Naive thymus-derived CD8-positive, alpha-beta T cell (primary cell): ENCODE measurements at regions not wholly inside any gene's neighbourhood (a gene's known extent, or its start where the extent isn't known, plus 50 kb on each side); places are given as distances from the start of the nearest gene placed in this dataset.

Source experiments
- ATAC-seq, 2 donors: fragments of 150-1000 bp; cut with Tn5 transposase in 1 of 2; sonication (Bioruptor Pico), chemical (Tn5 transposase) in 1 of 2; 1 replicate in 1 of 2; 2 replicates in 1 of 2; pipeline ENCODE4 v1.10.0; 2021; ENCODE audit warnings: mild to moderate bottlenecking in 2 of 2, moderate library complexity in 2 of 2
- POLR2A ChIA-PET: fragments of 350-600 bp; sonication (Branson Sonifier 250); formaldehyde crosslinking; loops from one replicate; lab custom pipeline; 2021; ENCODE audit warnings: antibody characterized with exemption; lab: Charles Lee
- DNase-seq, 10 donors: peaks; one replicate each; pipeline versions ENCODE4 v3.0.0 to v3.0.0-alpha.2; 2020 to 2022
- H3K27ac Mint-ChIP-seq, 10 donors: one replicate each; pipeline ENCODE4 v1.8.0; 2020 to 2022; ENCODE audit warnings: mild to moderate bottlenecking in 10 of 10, mixed read lengths in 10 of 10, moderate library complexity in 4 of 10, inconsistent platforms in 1 of 10
- H3K27me3 Mint-ChIP-seq, 5 donors: one replicate each; pipeline ENCODE4 v1.8.0; 2021 to 2022; ENCODE audit warnings: mixed read lengths in 5 of 5
- H3K36me3 Mint-ChIP-seq, 3 donors: one replicate each; pipeline ENCODE4 v1.8.0; 2020 to 2022; ENCODE audit warnings: mixed read lengths in 3 of 3, mild to moderate bottlenecking in 2 of 3, inconsistent platforms in 1 of 3
- H3K4me1 Mint-ChIP-seq, 4 donors: one replicate each; pipeline ENCODE4 v1.8.0; 2021 to 2022; ENCODE audit warnings: mixed read lengths in 4 of 4
- H3K4me3 Mint-ChIP-seq, 10 donors: one replicate each; pipeline ENCODE4 v1.8.0; 2020 to 2022; ENCODE audit warnings: mild to moderate bottlenecking in 10 of 10, mixed read lengths in 10 of 10, moderate library complexity in 6 of 10, inconsistent platforms in 1 of 10
- H3K9me3 Mint-ChIP-seq, 9 donors: one replicate each; pipeline ENCODE4 v1.8.0; 2020 to 2022; ENCODE audit warnings: mixed read lengths in 9 of 9, mild to moderate bottlenecking in 3 of 9, inconsistent platforms in 1 of 9, moderate library complexity in 1 of 9

DNA sequence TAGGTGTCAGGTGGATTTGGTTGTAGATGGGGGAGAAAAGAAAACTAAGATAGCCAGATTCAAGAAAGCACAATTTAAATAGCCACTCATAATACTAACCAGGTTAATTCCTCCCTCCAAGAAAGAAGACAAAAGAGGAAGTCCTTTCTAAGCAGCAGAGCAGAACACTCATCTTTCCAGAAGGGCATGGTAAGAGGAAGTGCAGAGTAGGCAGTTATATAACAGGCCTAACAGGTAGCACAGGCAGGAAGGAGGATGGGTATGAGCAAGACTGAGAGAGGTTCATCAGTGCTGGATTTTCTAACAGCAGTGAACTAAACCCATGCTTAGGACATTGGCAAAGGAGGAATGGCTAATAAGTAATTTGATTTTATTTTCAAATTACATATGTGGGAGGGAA, 517.5 kb downstream of the PLPP3 start:
- POLR2A ChIA-PET = no interaction called here
- Mint-ChIP-seq H3K4me3 (no peak overlapping the region), H3K27ac (no peak overlapping the region), H3K4me1 (no peaks in the 10 kb centered on the region), H3K27me3 (peaks cover 0 to 10% (median 3%) of the 10 kb centered on the region in 5 donors), H3K36me3 (no peaks in the 10 kb centered on the region), H3K9me3 (peaks cover 0 to 3% (median 0%) of the 10 kb centered on the region in 9 donors)
- no peak for ATAC-seq
- DNase-seq = no peak

DNA sequence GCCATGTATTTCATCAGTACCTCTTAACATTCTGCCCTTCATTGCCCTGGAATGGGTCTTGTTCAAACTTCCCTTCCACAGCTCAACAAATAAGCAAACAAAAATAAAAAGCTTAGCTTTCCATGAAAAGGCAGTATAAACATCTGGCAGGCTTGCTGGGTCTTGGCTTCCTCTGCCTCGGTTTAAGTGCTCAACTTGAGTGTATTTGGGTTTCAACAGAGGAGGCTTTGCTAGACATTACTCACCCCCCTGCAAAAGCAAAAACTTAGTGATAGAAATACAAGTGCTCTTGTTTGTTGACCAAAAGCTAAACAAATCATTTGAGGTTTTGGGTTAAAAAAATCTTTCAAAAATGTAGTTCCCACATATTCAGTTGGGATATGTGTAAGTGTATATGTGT, 518.5 kb downstream of the PLPP3 start:
- Mint-ChIP-seq H3K27me3 (peaks cover 0 to 10% (median 3%) of the 10 kb centered on the region in 5 donors), H3K4me1 (no peaks in the 10 kb centered on the region), H3K36me3 (no peaks in the 10 kb centered on the region), H3K27ac (no peak overlapping the region), H3K9me3 (peaks cover 0 to 3% (median 0%) of the 10 kb centered on the region in 9 donors), H3K4me3 (no peak overlapping the region)
- POLR2A ChIA-PET = no interaction called here
- DNase-seq = no peak
- no peak for ATAC-seq

DNA sequence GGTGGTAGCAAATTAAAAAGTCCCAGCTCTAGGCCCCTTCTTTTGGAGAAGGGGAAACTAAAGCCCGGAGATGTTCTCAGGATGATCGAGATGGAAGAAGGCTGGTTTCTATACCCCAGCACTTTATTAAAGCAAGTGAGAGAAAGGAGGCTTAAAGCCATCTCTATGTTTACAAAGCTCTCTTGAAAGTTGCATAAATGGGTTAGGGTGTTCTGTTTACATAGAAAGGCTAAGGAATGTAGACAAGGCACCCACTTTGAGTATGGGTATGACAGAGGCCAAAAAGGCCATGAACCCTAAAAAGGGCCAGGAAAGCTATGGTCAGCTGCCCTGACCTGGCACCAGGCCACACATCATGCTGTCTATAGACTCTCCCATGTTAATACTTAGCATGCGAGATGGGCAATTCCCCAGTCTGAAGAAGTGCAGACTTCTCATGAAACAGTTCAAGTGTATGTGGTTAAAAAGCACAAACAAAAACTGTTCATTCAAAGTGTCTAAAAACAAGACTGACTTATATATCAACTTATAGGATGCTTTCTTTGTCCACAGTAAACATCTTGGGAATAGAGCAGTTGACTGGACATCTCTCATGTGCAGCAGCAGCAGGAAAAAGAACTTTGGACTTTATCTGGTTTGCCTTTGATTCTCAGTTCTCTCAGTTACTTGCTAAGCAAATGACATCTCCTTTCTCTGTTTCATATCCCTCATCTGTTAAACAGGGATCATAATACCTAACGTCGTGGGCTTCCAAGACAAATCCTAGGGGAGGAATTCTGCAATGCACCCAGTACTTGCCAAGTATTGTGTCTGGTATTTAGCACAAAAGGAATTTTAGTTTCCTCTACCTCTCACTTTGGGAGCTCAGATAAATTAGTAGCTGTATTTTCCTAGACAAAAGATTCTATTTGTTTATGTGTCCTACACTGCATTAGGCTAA, 521.6 kb downstream of the PLPP3 start:
- no peak for ATAC-seq
- H3K4me1 Mint-ChIP-seq = no peaks in the 10 kb centered on the region

DNA sequence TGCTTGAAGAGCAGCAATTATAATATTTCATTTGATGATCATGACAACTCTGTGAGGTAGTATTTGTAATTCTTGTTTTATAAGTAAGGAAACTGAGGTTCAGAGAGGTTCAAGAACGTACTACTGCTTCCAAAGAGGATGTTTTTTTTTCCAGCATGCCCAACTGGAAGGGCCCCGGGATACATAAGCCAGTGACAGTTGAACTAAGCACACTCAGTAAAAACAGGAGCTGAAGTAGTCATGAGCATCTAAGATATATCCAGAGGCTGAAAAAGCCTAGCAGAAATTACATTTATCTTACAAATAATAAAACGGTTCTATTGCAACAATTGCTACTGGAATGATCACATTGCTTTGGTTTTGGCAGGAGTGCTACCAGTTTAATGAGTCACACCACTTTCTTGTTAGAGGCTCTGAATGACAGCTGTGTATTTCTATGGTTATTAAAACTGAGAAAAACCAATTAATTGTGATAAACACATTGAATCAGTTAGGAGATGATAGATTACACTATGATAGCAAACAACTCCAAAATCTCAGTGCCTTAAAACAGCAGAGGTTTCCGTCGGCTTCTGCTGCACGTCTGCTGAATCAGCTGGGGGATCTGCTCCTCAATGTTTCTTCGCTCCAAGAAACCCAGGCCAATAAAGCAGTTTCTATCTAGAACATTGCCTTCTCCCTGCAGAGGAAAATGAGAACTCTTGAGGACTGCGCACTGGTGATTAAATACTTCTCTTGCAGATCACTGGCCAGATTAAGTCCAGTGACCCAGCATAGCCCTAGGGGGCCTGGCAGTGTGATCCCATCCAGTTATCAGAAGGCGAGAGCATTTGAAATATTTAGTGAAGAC, 522.7 kb downstream of the PLPP3 start:
- no peaks in the 10 kb centered on the region for H3K9me3 Mint-ChIP-seq
- H3K4me1 Mint-ChIP-seq = no peaks in the 10 kb centered on the region
- H3K36me3 Mint-ChIP-seq = no peaks in the 10 kb centered on the region
- H3K27me3 Mint-ChIP-seq = peaks cover 0 to 8% (median 2%) of the 10 kb centered on the region in 5 donors
- DNase-seq (no peak), ATAC-seq (no peak)
- H3K4me3 Mint-ChIP-seq = no peak overlapping the region
- POLR2A ChIA-PET = no interaction called here
- no peak overlapping the region for H3K27ac Mint-ChIP-seq

More for the DNA sequence above, 521.6 kb downstream of the PLPP3 start:
- POLR2A ChIA-PET = no interaction called here
- no peak for DNase-seq
- peaks cover 0 to 10% (median 4%) of the 10 kb centered on the region in 5 donors for H3K27me3 Mint-ChIP-seq
- H3K36me3 Mint-ChIP-seq = no peaks in the 10 kb centered on the region
- no peaks in the 10 kb centered on the region for H3K9me3 Mint-ChIP-seq
- no peak overlapping the region for H3K4me3 Mint-ChIP-seq
- no peak overlapping the region for H3K27ac Mint-ChIP-seq

DNA sequence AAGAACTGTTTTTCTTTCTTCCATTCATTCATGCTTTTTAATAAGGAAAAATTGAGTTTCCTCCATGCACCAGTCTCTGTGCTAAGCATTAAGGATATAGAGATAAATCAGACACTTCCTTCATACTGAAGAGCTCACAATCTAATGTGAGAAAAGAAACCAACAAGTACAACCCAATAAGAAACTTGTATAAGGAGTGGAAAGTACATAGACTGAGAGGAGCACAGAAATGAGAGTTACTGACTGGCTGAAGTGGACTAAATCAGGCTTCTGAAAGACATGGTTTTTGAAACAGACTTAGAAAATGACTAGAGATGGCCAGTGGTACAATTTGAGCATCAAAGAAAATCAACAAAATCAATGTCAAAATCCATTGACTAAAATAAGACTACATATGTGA, 524.4 kb downstream of the PLPP3 start:
- ATAC-seq = no peak
- no peaks in the 10 kb centered on the region for H3K36me3 Mint-ChIP-seq
- H3K4me1 Mint-ChIP-seq = no peaks in the 10 kb centered on the region
- H3K27ac Mint-ChIP-seq = no peak overlapping the region
- no peak overlapping the region for H3K4me3 Mint-ChIP-seq
- POLR2A ChIA-PET = no interaction called here
- H3K27me3 Mint-ChIP-seq = peaks cover 0 to 5% (median 3%) of the 10 kb centered on the region in 5 donors
- DNase-seq = no peak
- peaks cover 0 to 7% (median 3%) of the 10 kb centered on the region in 9 donors for H3K9me3 Mint-ChIP-seq

DNA sequence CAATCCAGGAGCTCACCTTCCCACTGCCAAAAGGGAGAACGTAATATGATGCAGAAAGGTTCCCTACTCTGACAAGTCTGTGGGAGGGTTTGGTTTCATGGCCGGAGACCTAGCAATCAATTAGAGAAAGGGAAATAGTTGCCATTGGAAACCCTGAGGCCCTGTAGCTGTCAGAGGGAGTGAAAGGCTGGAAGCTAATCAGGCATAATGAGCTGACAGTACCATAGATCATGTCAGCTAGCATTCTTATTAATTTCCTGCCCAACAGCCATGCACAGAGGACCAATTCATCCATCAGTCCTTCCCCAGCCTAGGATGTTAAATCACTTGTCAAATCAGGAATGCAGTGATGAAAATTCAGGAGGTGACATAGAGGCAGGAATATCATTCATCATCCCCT, 527.3 kb downstream of the PLPP3 start:
- POLR2A ChIA-PET = no interaction called here
- DNase-seq = no peak
- ATAC-seq = no peak
- no peaks in the 10 kb centered on the region for H3K36me3 Mint-ChIP-seq
- peaks cover 0 to 5% (median 2%) of the 10 kb centered on the region in 5 donors for H3K27me3 Mint-ChIP-seq
- H3K4me3 Mint-ChIP-seq = no peak overlapping the region
- H3K9me3 Mint-ChIP-seq = peaks cover 0 to 7% (median 3%) of the 10 kb centered on the region in 9 donors
- H3K27ac Mint-ChIP-seq = no peak overlapping the region
- H3K4me1 Mint-ChIP-seq = no peaks in the 10 kb centered on the region

DNA sequence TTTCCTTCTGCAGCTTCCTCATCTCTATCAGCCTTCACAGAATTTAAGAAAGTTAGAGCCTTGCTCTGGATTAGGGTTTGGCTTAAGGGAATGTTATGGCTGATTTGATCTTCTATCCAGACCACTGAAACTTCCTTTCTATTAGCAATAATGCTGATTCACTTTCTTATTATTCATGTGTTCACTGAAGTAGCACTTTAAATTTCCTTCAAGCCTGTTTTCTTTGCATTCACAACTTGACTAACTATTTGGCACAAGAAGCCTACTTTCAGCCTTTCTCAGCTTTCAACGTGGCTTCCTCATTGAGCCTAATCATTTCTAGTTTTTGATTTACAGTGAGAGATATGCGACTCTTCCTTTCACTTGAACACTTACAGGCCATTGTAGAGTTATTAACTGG, 528.5 kb downstream of the PLPP3 start:
- H3K4me3 Mint-ChIP-seq = no peak overlapping the region
- peaks cover 0 to 7% (median 3%) of the 10 kb centered on the region in 9 donors for H3K9me3 Mint-ChIP-seq
- ATAC-seq = no peak
- POLR2A ChIA-PET = no interaction called here
- DNase-seq = no peak
- H3K36me3 Mint-ChIP-seq = no peaks in the 10 kb centered on the region
- H3K4me1 Mint-ChIP-seq = no peaks in the 10 kb centered on the region
- no peak overlapping the region for H3K27ac Mint-ChIP-seq
- H3K27me3 Mint-ChIP-seq = peaks cover 0 to 5% (median 2%) of the 10 kb centered on the region in 5 donors

DNA sequence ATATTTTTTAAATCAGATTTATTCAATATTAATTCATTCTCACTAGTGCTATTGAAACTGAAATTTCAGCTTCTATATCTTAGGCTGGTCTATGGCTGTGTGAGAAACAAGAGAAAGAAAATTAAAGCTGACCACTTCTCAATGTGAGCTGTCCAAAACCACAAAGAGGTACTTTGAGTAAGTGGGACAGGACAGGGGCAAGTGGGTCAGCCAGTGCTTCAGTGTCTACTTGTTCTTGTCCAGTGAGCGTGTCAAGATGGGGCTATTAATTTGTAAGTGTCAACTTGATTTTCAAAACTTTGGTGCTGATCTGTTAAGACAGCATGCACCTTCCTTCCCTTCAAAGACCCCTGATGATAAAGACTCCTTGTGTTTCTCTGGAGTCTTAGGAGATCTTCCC, 533.9 kb downstream of the PLPP3 start:
- POLR2A ChIA-PET = no interaction called here
- Mint-ChIP-seq H3K36me3 (no peaks in the 10 kb centered on the region), H3K4me1 (no peaks in the 10 kb centered on the region), H3K4me3 (no peak overlapping the region), H3K9me3 (peaks cover 0 to 4% (median 0%) of the 10 kb centered on the region in 9 donors), H3K27me3 (peaks cover 0 to 11% (median 0%) of the 10 kb centered on the region in 5 donors), H3K27ac (no peak overlapping the region)
- ATAC-seq (no peak), DNase-seq (no peak)

DNA sequence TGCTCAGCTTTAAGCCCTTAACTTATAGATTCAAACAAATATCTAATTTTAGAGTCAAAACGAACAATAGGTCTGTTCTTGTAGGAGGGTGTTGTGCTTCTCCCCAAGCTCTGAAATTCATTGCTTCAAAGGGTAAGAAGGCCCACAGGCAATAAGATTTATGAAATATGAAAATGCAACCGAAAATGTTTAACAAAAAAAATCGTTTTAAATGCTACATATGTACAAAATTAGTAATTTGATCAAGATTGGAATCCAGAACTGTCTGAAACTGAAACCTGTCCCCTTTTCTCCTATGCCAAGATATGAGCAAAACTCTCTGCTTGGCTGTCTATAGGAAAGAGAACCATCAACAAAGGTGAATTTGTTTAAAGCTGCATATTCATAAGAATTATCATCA, 534.3 kb downstream of the PLPP3 start:
- Mint-ChIP-seq H3K27ac (no peak overlapping the region), H3K4me1 (no peaks in the 10 kb centered on the region), H3K9me3 (peaks cover 0 to 1% (median 0%) of the 10 kb centered on the region in 9 donors), H3K27me3 (peaks cover 0 to 11% (median 0%) of the 10 kb centered on the region in 5 donors), H3K4me3 (no peak overlapping the region), H3K36me3 (no peaks in the 10 kb centered on the region)
- POLR2A ChIA-PET = no interaction called here
- ATAC-seq (no peak), DNase-seq (no peak)

DNA sequence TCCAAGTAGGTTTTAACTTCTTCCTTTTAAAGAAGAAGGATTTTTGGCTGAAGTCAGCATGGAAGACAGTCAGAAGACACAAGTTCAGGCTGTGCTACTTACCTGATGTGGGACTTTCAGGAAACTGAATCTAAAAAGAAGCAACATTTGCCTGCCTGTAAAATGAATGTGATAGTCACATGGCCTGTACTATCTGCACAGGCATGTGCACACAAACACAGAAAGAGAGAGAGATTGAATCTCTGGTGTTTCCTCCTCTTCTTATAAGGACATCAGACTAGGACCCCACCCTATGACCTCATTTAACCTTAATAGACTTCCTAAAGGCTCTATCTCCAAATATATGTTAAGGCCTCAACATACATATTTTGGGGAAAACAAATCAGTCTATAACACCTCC, 542.9 kb downstream of the PLPP3 start:
- Mint-ChIP-seq H3K36me3 (peaks cover 0 to 5% (median 0%) of the 10 kb centered on the region in 3 donors), H3K4me3 (no peak overlapping the region), H3K27me3 (peaks cover 0 to 16% (median 2%) of the 10 kb centered on the region in 5 donors), H3K27ac (no peak overlapping the region), H3K9me3 (peaks cover 0 to 14% (median 3%) of the 10 kb centered on the region in 9 donors), H3K4me1 (peaks cover 0 to 1% (median 0%) of the 10 kb centered on the region in 4 donors)
- no peak for DNase-seq
- ATAC-seq = no peak
- POLR2A ChIA-PET = no interaction called here

DNA sequence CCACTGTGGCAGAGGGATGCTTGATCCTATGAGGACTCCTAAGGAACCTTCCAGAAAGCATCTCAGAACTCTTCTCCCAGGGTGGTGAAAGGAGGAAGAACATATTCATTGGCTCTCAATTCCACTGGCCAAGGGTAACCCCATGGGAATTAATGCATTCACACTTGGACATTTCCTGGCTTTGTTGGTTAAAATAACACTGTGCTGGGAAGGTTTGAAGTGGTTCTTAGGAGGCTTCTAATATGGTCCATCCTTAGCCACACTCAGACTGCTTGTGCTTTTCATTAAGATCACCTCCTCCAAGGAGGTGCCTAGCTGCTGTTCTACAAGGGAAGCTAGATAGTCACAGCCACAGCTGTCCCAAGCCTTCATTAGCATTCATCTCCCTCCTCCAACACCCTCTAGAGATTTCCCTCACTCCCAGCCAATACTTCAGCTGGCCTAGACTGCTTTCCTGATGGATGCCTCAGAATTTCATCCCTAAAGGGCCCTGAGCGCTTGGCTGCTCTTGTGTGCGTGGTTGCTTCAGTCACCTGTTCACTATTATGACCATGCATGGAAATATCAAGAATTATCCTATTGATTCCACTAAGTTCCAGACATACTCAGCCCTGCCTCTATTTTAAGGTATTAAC, 544.4 kb downstream of the PLPP3 start:
- peaks cover 0 to 14% (median 3%) of the 10 kb centered on the region in 9 donors for H3K9me3 Mint-ChIP-seq
- no peak overlapping the region for H3K27ac Mint-ChIP-seq
- DNase-seq (no peak), ATAC-seq (no peak)
- peaks cover 0 to 12% (median 2%) of the 10 kb centered on the region in 5 donors for H3K27me3 Mint-ChIP-seq
- H3K36me3 Mint-ChIP-seq = peaks cover 0 to 5% (median 0%) of the 10 kb centered on the region in 3 donors
- POLR2A ChIA-PET = no interaction called here
- no peak overlapping the region for H3K4me3 Mint-ChIP-seq
- peaks cover 0 to 1% (median 0%) of the 10 kb centered on the region in 4 donors for H3K4me1 Mint-ChIP-seq

DNA sequence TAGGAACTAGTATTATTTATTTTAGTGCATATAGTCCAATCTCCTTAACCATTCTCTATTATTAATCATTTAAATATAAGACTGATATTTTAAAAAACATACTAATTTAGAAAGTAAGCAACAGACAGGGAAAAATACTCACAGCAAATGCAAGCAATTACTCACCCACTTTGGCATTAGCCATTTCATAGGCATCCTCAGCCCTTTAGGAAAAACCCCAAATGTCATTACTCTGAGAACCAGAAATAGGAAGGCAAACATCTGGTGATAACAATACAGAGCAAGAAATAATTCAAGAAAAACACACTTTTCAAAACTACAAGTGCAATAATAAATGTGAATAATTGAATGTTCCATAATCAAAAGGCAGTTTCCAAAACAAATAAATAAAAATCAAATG, 545.1 kb downstream of the PLPP3 start:
- peaks cover 0 to 5% (median 0%) of the 10 kb centered on the region in 3 donors for H3K36me3 Mint-ChIP-seq
- no peak for ATAC-seq
- H3K4me1 Mint-ChIP-seq = peaks cover 0 to 1% (median 0%) of the 10 kb centered on the region in 4 donors
- no peak overlapping the region for H3K4me3 Mint-ChIP-seq
- POLR2A ChIA-PET = no interaction called here
- no peak overlapping the region for H3K27ac Mint-ChIP-seq
- no peak for DNase-seq
- peaks cover 0 to 12% (median 2%) of the 10 kb centered on the region in 5 donors for H3K27me3 Mint-ChIP-seq
- H3K9me3 Mint-ChIP-seq = peaks cover 0 to 14% (median 3%) of the 10 kb centered on the region in 9 donors
